Mucosa of descending colon (tissue), 3 donors: ENCODE measurements at regions not wholly inside any gene's neighbourhood (a gene's known extent, or its start where the extent isn't known, plus 50 kb on each side); places are given as distances from the start of the nearest gene placed in this dataset.
"Not testable (repeated sequence)": the region's sequence is repeated elsewhere in the genome, so short reads cannot be mapped to it uniquely, and the experiment has no call there.

Experiments
- ATAC-seq: fragments of 200-7000 bp; cut with Tn5 transposase; one replicate; pipeline ENCODE4 v1.9.1; 2020; ENCODE audit warnings: mild to moderate bottlenecking, moderate library complexity
- DNase-seq, 3 donors: peaks; one replicate each; pipeline ENCODE4 v3.0.0-alpha.2; 2020
- H3K36me3 ChIP-seq: fragments of 200-600 bp; one replicate; pipeline ENCODE4 v1.8.0; 2021; ENCODE audit warnings: low read depth, mild to moderate bottlenecking
- H3K4me1 ChIP-seq: fragments of 200-600 bp; one replicate; pipeline ENCODE4 v1.8.0; 2021; ENCODE audit warnings: low read depth, mild to moderate bottlenecking
- H3K4me3 ChIP-seq: fragments of 200-600 bp; one replicate; pipeline ENCODE4 v1.8.0; 2021; ENCODE audit warnings: mild to moderate bottlenecking
- H3K9me3 ChIP-seq: fragments of 200-600 bp; one replicate; pipeline ENCODE4 v1.8.0; 2021; ENCODE audit warnings: mild to moderate bottlenecking
- intact Hi-C, 2 donors: fragments of 100-400 bp; cut with DNase I in 1 of 2; cut with micrococcal nuclease in 1 of 2; formaldehyde crosslinking; loops; one replicate each; pipeline versions ENCODE4 v1.11.0 to v1.11.1; 2022; cut with DNase I, micrococcal nuclease
- TF ChIP-seq, protein P1 (sequence below): fragments of 200-600 bp; IDR thresholded peaks from one replicate; pipeline ENCODE4 v1.8.0; 2022; ENCODE audit warnings: antibody characterized with exemption, mild to moderate bottlenecking
- donor health status: DM: no; HTN: no; CAD: no; lungs with moderate emphysema.
- donor health status: DM: no; HTN: no; CAD: no.
- donor health status: DM: no; HTN: yes; CAD: no.

DNA sequence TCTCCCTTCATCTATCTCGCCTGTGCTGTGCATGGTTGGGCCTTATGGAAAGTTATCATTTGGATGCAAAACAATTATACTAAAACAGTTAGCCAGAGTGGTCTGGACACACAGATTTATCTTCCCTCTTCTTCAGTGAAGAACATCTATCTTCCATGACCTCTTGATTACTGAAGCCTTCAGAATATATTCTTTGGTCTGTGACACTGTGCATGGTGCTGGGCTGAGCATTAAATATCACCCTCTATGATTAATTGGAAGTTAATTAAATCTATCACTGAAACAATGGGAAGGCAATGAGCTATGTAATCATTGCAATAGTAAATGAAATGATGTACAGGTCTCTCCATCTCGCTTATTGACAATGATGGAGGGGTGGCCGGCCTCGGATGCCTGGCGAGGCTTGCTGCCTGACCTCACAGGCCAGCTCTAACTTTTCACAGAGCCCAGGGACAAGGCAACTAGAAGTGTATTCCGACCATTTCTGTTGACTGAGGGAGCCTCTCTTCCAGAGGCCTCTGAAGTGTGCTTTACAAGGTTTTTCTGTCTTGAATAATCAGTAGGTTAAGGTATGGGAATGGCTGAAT lies 186.6 kb downstream of the NKX6-1 start:
- TF ChIP-seq, protein P1, sequence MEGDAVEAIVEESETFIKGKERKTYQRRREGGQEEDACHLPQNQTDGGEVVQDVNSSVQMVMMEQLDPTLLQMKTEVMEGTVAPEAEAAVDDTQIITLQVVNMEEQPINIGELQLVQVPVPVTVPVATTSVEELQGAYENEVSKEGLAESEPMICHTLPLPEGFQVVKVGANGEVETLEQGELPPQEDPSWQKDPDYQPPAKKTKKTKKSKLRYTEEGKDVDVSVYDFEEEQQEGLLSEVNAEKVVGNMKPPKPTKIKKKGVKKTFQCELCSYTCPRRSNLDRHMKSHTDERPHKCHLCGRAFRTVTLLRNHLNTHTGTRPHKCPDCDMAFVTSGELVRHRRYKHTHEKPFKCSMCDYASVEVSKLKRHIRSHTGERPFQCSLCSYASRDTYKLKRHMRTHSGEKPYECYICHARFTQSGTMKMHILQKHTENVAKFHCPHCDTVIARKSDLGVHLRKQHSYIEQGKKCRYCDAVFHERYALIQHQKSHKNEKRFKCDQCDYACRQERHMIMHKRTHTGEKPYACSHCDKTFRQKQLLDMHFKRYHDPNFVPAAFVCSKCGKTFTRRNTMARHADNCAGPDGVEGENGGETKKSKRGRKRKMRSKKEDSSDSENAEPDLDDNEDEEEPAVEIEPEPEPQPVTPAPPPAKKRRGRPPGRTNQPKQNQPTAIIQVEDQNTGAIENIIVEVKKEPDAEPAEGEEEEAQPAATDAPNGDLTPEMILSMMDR: no peak
- Histone ChIP-seq H3K4me1 (no peaks in the 10 kb centered on the region), H3K36me3 (no peaks in the 10 kb centered on the region), H3K9me3 (no peaks in the 10 kb centered on the region), H3K4me3 (no peak overlapping the region)
- ATAC-seq: no peak
- intact Hi-C loops: no loop called here
- no peak for DNase-seq

DNA sequence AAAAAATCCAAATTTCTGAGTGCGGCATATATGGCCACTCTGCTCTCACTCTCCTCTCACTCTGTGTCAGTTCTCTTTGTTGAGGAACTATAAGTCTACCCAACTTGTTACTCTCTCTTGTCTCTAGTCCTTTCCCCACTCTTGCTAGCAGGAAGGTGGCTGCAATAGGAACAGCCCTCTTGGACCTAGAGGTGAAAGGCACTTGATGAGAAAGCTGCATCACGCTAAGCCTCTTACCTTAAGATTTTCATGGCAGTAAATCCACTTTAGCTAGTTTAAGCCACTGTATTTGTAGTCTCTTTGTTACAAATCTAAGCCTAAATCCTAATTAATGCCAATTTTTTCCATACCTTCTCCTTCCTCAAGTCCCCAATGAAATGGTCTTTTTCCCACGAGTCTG lies 189.9 kb downstream of the NKX6-1 start:
- H3K4me3 ChIP-seq: no peak overlapping the region
- ATAC-seq (no peak), DNase-seq (no peak)
- TF ChIP-seq, protein P1: no peak
- no peaks in the 10 kb centered on the region for H3K9me3 ChIP-seq
- no peaks in the 10 kb centered on the region for H3K36me3 ChIP-seq
- intact Hi-C loops: no loop called here
- H3K4me1 ChIP-seq: no peaks in the 10 kb centered on the region

- H3K9me3 ChIP-seq, intact Hi-C loops, ATAC-seq, H3K36me3 ChIP-seq, H3K4me3 ChIP-seq, H3K4me1 ChIP-seq: not testable (repeated sequence)
- DNase-seq: peak in 2 of 3 donors; percentile 23
Observed at GRCh38 chr4:84298719-84299254, 200.3 kb downstream of the NKX6-1 start.

- H3K4me1 ChIP-seq: no peaks in the 10 kb centered on the region
- no peaks in the 10 kb centered on the region for H3K36me3 ChIP-seq
- intact Hi-C loops: no loop called here
- no peak overlapping the region for H3K4me3 ChIP-seq
- TF ChIP-seq, protein P1: peak; percentile 7
- no peak for DNase-seq
- no peak for ATAC-seq
- H3K9me3 ChIP-seq: no peaks in the 10 kb centered on the region
Observed at GRCh38 chr4:84298023-84298718, 200.9 kb downstream of the NKX6-1 start.

- no peak for DNase-seq
- TF ChIP-seq, protein P1: no peak
- H3K36me3 ChIP-seq: no peaks in the 10 kb centered on the region
- peak; percentile 79 for ATAC-seq
- intact Hi-C loops: no loop called here
- no peaks in the 10 kb centered on the region for H3K9me3 ChIP-seq
- H3K4me3 ChIP-seq: no peak overlapping the region
- H3K4me1 ChIP-seq: peaks cover 3% of the 10 kb centered on the region
Observed at GRCh38 chr4:84291969-84292368, 207.1 kb downstream of the NKX6-1 start.

DNA sequence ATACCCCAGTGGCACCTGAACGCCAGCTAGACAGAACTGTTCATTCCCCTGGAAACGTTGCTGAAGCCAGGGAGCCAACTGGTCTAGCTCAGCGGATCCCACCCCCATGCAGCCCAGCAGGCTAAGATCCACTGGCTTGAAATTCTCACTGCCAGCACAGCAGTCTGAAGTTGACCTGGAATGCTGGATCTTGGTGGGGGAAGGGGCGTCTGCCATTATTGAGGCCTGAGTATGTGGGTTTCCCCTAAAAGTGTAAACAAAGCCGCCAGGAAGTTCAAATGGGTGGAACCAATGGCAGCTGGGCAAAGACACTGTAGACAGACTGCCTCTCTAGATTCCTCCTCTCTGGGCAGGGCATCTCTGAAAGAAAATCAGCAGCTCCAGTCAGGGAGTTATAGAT lies 213.0 kb downstream of the NKX6-1 start:
- Histone ChIP-seq H3K9me3 (no peaks in the 10 kb centered on the region), H3K36me3 (no peaks in the 10 kb centered on the region), H3K4me3 (no peak overlapping the region), H3K4me1 (no peaks in the 10 kb centered on the region)
- DNase-seq: no peak
- TF ChIP-seq, protein P1: no peak
- no peak for ATAC-seq
- intact Hi-C loops: no loop called here
